Stromal cell of bone marrow (primary cell): ENCODE measurements at regions not wholly inside any gene's neighbourhood (a gene's known extent, or its start where the extent isn't known, plus 50 kb on each side); places are given as distances from the start of the nearest gene placed in this dataset.
A peak's percentile ranks its signal among the peaks of the same experiment; 100 is the strongest.

Experiments used
- DNase-seq: peaks from one replicate; pipeline ENCODE4 v3.0.0-alpha.2; 2012; ENCODE audit warnings: low read depth

DNA sequence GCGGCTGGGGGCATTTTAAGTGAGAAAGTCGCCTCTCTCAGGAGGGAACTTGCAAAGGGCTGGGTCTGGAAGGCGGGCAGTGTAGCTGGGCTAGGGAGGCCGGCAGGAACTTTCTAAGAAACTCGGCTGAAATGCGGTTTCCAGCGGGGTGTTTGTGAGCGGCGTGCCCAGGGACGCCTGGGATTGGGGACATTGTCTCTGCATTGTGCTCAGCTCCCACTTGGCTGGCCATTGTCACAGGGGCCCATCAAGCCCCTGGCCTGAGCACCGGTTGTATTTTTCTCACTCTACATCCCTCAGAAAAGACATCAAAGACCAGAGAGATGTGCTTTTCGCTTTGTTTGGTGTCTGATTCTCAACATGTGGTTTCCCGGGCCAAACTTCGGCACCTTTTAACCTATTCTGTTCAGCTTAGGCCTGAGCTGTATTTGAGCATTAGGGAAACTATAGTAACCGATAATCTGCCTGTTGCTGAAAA is 291.1 kb upstream of the IRX3 start:
- DNase-seq, result no peak

DNA sequence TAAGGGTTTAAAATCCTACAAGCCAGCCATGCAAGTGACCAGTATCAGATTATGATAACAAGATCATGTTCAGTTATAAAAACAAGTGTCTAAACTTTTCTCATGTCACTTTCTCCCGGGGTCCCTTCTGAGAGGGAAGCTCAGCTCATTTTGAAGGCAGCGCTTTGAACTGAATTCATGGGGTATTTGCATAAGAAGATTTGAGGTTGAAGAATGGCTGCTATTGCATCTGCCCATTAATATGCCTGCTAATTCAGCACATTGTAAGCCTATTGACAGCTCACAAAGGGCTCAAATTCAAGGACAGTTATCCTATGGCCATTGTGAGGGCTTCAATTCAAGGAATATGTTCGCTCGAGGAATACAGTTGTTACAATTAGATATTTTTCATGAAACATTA is 290.2 kb upstream of the IRX3 start:
- DNase-seq, result no peak

DNA sequence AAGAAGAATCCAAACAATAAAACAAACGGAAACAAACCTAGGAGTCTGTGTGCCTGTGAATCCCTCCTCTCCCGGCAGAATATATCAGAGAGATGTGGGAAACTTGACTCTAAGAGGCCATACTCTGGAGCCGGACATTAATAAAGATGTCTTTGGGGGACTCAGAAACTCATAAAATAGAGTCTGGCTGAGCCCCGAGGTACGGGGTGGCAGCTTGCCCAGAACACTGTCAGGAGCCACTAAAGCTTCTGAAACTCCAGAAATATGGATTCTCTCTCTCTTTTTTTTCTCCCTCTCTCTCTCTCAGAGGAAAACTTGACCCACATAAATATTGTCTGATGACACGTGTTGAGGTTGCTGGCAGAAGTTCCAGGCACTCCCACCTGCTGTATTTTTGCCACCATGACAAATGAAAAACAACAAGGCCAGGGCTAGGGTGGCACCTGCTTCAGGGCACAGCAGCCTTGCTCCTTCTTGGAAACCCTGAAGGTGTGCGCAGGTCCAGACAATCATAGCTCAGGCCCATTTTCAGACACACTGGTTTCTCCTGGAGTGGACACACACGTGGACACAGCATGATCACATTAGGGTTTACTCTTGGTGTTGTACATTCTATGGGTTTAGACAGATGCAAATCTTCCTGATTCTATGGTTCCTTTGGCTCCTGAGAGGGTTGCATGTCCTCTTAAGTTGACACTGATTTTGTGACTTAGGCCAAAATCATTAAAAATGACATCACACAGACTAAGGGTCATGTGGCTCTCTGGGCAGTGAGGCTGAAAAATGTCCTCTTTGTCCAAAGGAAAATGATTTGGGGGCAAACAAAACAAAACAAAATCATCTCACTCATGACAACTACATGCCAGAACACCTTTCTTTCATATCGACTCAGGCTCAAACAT is 282.6 kb upstream of the IRX3 start:
- DNase-seq, result no peak

DNA sequence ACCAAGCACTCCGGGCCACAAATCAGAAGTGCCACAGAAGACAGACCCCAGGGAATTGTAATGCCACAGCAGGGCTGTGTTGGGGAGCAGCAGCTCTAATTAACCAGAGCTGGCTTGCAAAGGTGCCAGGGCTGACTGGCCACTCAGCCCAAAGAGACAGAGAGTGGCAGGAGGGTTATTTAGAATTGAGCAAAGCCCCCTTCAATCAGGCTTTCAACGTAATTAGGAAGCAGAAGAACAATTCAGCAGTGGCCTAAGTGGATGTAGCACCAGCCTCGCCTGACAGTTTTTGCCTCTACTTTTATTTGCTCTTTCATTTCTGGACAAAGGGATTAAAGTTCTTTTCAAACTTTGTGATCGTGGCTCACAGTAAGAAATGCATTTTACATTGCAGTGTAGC is 278.3 kb upstream of the IRX3 start:
- no peak for DNase-seq

DNA sequence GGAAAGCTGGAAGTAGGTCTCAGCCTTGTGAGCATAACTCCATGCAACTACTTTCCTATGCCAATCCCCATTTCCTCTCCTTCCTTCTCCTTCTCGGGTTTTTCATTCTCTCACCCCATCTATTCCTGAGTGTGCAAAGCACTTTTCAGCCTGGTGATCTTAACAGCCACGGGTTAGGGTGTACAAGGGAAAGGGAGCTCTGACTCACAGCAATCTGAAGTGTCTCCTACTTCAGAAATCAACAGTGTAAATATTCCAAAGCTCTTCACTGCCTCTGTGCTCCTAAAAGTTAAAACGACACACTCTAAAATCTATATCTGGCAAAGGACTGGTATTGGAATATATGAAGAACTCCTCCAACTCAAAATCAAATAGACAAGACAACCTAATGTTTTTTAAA is 268.0 kb upstream of the IRX3 start:
- no peak for DNase-seq

DNA sequence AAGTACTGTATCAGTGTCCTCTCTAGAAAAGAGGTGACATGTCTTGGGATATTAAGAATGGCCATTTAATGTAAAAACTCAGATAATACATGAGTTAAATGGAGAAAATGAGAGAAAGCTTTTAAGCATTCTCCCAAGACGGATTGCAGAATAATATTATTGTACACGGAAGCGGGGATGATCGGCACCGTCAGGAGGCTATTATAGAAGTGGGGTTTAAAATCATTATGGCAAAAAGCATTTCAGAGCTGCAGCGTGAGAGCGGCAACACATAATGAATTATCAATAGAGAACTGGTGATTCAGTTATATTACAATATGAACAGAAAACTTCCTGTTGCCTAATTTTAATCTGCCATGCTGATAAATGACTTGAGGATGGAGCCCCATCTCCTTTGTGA is 261.7 kb upstream of the IRX3 start:
- no peak for DNase-seq

DNA sequence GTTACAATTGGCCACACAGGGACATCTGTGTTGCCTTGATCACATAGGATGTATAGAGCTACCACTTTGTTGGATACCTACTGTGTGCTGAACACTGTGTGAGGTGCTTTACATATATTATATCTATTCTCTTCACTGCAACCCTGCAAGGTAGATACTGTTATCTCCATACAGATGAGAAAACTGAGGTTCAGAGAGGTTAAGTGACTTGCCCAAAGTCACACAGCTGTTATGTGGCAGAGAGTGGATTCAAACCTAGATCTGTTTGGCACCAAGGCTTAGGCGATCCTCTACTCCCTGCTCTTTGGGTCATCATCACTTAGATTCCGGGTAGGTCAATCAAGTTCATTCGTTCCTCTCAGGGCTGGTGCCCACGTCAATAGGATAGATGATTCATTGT is 260.5 kb upstream of the IRX3 start:
- no peak for DNase-seq

DNA sequence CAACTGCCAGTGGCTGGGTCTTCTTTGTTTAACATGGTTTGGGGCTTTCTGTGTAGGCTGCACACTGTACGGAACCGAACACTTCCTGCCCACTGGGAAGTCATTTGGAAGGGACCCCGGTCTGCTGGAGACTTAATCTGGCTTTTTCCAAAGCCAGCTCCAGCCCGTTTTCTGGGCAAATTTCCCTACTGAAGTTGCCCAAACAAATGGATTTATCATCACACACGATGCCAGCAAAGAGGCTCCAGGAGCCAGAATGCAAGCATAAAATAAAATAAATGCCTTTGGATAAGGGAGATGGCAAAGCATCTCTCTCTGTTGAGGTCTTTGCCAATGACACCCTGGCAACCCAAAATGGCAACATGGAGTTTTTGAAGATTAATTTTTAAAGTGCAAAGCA is 259.9 kb upstream of the IRX3 start:
- DNase-seq, result peak; percentile 33

DNA sequence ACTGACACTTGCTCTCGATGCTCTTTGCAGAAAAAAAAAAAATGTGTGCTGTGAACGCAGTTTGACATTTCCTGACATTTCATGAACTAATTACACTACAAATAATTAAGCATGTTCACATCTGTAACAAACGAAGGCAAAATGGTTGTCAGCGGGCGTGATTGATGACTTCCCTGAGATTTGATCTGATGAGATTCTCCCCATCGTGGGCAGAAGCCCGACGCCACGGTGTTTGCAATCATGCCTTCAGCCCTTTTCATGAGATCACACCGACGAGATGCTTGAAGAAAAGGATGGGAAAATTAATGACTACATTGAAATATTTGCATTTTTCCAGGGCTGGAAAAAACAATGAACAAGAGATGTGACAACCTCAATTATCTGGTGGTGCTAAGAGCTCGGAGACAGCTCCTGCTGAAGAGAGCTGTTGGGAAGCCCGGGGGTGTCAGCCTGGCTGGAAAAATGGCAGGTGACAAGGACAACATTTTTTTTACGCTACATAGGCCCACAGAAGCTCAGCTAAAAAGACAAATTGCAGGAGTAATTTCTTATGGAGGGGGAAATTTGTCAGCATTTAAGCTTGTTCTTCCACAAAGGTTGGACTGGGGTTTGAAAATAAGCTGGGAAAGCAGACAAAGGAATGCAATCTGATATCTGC is 259.4 kb upstream of the IRX3 start:
- no peak for DNase-seq

DNA sequence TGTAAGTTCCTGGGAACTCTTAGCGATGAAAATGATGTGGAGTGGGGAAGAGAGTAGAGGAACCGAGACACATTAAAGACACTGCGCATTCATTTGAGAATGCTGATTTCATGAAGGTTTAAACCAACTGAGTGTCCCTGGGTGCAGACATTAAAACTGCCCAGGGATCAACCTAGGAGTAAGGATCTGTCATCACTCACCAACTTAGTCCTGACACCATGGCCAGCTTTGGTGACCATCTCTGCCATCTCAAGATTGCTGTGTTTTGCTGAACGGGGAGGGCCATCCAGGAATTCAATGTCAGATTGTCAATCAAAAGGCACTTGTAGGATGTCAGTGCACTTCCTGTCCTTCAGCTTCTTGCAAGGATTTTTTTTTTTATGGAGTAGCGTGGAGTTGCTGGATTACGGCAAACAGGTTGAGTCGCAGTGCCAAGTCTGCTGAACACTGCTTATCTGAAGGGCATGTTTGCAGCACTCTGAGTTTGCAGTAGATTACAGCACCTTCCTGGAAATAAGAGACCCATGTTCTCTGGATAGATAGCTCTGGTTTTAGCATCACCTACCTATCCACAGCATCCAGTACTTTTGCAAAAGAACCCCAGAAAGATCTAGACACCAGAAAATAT is 258.1 kb upstream of the IRX3 start:
- no peak for DNase-seq

DNA sequence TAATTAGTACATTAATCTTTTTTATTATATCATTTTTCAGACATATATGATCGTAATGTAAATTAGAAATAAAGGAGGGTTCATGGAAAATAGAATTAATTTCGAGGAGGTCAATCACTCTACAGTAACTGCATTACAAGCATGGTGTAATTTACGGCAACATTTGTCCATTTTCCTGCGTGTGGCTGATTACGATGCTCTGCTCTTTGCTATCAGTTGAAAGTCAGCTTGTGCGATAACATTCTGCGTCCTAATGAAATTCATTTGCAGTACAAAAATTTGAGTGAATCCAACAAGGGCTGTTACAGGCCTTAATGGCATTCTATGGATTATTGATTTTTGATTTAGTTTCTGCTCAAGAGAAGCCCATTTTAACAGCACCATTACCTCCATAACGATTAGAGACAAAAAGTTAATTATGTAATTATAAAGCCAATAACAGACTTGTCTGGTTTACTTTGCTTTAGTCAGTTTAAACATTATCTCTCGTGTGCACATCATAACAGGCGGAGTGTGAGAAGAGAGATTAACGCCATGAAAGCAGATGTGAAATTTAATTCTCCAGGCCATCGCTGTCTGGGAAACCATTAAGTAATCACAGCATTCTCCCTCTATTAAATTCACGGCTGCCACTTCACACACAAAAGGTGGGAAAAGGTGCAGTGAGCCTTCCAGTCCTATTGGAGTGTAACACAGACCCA is 256.4 kb upstream of the IRX3 start:
- no peak for DNase-seq

DNA sequence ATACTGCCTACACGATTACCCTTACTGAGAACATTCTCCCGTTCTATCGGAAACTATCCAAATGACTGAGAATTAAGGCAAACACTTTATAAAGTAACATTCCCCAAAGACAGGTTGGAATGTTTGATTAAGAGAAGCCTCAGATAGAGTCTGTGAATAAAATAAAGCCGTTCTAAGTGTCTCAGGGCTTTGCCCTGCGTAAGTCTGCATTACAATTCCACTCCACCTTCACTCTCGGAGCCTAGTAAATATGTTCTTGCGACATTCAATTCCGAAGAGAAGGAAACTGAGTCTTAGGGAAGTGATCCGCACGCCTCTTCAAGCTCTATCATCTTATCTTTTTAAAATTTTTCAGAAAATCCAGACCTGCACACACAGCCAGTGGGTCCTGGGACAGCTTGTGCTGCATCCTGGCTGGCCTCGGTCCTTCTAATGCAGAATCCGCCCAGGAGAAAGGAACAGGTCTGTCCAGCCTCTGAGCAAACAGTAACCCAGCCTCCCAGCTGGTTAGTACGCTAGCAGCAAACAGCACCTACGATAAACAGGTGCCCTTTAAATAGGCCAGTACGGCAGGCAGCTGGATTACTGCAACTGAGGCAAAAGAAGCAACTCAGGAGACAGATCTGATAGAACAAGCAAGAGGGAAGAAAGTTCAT is 254.1 kb upstream of the IRX3 start:
- DNase-seq, result no peak

DNA sequence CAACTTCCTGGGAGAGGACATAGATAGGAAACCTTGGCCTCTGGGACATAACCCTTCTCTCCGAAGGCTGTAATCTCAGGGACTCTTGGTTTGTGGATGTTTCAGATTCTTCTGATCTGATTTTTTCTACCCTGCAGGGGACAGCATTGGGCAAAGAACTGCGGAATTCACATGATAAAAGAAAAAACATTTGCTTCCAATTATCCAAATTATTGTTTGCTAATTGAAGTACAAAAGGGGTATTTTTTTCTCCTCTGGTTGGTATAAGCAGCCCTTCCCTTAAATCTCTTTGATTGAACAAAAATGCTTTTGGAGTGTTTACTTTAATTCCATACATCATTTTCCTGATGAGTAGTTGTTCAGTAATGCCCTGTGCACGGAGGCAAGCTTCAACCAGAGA is 251.7 kb upstream of the IRX3 start:
- DNase-seq, result no peak

DNA sequence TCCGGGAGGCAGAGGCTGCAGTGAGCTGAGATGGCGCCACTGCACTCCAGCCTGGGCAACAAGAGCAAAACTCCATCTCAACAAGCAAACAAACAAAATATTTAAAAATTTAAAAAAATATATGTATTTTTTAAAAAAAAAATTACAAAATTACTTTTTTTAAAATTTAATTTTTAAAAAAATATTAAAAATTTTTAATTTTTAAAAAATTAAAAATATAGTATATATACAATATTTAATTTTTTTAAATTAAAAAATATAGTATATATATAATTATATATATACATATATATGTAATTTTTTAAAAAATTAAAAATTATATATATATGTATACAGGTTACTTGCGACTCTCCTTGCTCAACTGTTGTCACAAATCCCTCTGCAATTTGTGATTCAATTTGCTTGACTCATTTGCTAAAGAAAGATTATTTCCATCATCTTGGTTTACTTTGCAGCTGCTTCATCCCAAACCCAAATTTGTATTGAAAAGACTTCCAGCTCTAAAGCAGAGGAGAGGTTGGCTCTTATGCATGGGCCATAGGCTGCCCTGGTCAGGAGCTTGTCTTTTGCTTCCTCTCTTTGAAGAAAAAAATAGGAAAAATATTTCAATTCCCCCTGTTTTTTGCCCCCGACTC is 247.4 kb upstream of the IRX3 start:
- no peak for DNase-seq

DNA sequence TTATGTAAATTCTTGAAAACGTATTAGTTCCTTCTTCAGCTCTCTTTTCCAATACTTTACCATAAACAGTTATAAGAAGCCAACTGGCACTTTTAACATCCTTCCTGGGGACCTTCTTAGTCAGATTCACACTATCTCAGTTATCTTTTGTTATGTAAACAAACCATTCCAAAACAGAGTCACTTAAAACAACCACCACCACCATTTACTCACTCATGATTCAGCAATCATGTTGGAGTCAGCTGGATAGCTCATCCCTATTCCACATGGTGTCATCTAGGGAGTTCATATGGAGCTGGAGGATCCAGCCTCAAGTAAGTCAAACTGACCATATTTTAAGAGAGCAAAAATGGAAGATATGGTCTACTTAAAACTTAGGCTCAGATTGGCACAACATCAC is 240.3 kb upstream of the IRX3 start:
- DNase-seq, result peak; percentile 67

DNA sequence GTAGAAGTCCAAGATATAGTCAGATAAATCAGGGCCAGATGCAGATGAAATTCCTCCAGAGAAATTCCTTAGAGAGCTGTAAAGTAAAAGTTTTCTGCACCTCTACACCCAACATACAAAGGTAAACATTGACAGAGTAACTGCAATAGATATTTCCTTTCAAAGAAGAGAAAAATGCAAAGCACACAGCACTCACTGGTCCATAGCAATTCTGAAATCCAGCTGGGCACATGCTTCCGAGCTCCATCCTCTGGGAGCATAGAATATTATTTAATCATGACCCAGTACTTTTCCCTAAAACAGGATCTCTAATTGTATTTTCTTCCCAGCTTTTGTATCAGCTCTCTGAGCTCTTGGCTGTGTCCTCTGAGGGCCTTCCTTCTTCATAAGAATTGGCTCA is 239.5 kb upstream of the IRX3 start:
- DNase-seq, result no peak

DNA sequence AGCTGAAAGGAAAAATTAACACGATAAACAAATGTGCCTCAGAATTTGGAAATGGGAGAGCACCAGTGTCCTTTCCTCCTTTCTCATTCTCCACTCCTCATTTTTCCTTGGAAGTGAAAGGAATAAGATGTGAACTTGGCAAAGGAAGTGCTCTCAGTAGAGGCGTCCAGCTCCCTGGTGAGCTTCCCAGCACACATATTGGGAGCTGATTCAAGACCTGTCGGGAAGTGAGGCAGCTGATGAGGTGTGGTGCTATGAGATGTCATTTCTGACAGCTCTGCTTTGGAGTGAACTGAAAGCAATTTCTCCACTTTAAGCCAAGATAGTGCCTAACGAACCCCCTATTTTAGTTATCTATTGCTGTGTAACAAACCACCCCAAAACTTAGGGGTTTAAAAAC is 238.5 kb upstream of the IRX3 start:
- no peak for DNase-seq

DNA sequence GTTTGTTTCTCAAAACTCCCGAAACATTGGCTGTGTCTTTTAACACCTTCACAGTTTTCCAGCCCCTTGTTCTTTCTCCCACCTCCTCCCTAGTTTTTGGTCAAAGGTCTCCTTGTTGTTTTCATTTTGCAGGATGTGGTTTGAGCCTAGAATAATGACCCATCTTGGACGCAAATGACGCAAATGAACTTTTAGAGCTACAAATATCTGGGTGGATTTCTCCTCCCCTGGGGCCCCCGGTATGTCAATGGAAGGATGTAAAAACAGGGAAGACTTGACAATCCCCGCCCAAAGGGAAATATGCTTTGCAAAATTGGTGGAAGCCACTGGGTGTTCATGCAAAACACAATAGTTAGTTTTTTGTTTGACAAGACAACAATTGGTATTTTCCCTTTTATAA is 236.0 kb upstream of the IRX3 start:
- DNase-seq, result no peak

DNA sequence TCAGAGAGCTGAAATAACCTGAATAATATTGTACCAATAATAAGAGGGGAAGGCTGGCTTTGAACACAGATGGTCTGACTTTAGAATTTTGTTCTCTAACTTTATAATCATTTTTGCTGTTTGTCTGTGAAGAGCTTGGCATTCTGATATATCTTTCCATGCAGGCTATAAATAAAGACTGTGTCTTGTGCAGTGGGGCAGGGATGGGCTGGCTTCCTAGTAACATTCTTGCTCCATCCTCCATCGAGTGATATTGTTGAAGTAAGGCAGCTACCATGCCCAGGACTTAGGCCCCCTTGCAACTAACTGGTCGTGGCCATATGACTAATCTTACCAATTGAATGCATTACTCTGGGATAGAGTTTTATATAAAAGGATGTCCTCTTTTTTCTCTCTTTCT is 234.7 kb upstream of the IRX3 start:
- DNase-seq, result no peak

DNA sequence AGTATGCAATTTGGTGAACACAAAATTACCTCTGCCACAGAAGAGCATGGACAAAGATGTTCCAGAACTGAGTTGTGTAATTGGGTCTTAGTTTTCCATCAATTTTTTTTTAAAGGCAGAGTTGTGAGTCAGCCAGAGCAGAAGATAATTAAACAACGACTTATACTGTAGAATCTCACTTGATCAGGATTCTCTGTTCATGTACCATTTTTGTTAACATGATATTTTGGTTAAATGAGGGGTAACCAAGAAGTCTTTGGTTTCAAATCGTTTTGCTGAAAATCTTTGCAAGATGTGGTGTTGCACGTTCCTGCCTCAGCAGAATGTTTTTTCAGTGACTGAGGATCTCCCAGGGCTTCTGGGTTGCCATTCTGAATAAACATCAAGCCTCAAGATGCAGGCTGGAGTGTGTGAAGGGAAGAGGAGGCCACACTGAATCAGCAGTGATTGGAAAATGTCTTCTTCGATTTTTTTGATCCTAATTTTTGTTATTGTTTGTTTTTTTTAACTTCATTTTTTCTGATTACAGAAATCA is 232.6 kb upstream of the IRX3 start:
- peak; percentile 56 for DNase-seq

DNA sequence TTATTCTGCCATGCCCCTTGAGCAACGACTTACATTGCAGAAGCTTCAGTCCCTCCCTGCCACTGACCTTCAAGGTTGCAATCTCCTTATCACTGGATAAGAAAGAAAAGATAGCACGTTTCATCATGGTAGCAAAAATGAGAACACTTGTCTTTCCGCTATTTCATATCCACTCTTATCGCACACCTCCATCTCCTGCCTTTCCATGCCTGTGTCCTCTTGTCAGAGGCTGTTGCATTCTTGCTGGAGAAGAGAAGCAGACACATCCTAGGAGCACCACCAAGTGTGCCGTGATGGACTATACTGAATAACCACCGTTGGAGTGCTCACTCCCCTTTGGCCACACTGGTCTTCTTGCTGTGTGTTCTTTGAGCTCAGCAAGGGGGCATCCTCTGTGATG is 230.6 kb upstream of the IRX3 start:
- DNase-seq, result no peak
